GM21390 (cell line): ENCODE measurements at regions not wholly inside any gene's neighbourhood (a gene's known extent, or its start where the extent isn't known, plus 50 kb on each side); places are given as distances from the start of the nearest gene placed in this dataset.
"Not testable (repeated sequence)": the region's sequence is repeated elsewhere in the genome, so short reads cannot be mapped to it uniquely, and the experiment has no call there.

Source experiments
- ATAC-seq: cut with Tn5 transposase; IDR thresholded peaks from one replicate; pipeline ENCODE4 v1.9.1; 2021; ENCODE audit not compliant: unreplicated experiment

GRCh38 chr4:124946696-124947095 lies 234.2 kb upstream of the ANKRD50 start:
- no peak for ATAC-seq

- ATAC-seq: peak; percentile 55
These were observed 232.9 kb upstream of the ANKRD50 start for GRCh38 chr4:124945422-124945821.

GRCh38 chr4:124943938-124944337 lies 231.4 kb upstream of the ANKRD50 start:
- ATAC-seq: no peak

GRCh38 chr4:124943145-124943889 lies 230.8 kb upstream of the ANKRD50 start:
- ATAC-seq: no peak

DNA sequence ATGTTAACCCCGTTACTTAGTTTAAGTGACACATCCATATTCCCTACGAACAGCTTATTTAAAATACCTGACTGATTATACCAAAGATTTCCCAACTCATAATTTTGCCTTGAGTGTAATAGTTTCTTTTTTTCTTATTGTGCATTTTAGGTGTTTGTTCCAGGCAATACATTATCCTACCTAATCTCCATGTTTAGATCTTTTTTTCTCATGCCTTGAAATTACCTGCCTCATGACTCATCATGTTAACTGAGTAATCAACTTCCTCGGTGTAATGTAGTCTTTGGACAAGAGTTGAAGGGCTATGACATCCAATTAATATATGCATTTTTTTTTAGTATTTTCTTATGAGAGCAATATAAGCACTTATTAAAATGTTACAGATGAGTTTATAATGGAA lies 228.7 kb upstream of the ANKRD50 start:
- no peak for ATAC-seq

DNA sequence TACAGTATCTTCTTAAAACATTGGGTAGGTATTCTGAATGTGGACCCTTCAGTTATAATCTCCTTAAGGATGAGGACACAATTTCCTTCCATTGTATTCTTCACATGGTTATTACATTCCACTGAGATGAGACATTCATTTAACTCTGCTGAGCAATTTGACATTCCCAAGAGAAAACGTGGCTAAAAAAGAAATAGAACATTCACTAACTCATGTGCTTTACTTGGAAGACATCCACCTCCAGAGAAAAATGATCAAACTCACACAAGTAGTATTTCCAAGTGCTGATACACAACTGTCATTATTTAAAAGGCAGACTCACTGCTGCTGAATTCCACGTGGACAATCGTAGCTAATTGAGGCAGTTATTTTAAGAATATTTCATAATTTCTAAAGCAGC lies 227.9 kb upstream of the ANKRD50 start:
- ATAC-seq: no peak

GRCh38 chr4:124939908-124940307 lies 227.4 kb upstream of the ANKRD50 start:
- no peak for ATAC-seq

- ATAC-seq: no peak
These were observed 226.3 kb upstream of the ANKRD50 start for GRCh38 chr4:124938836-124939235.

DNA sequence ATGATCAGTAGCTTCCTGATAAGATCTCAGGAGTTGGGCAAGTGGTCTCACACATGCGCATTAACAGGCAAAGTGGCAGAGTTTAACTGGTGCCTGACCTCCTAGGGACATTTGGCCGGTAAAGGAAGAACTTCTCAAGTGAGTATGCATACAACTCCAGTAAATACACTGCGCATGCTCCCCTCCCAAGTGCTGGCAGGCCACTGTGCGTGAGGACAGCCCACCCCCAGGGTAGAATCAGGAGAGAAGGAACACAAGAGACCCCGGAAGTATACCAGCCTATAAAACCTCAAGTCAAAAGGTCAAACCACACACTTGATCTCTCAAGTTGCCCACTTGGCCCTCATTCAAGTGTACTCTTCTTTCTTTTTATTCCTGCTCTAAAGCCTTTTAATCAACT lies 225.5 kb upstream of the ANKRD50 start:
- ATAC-seq: no peak

DNA sequence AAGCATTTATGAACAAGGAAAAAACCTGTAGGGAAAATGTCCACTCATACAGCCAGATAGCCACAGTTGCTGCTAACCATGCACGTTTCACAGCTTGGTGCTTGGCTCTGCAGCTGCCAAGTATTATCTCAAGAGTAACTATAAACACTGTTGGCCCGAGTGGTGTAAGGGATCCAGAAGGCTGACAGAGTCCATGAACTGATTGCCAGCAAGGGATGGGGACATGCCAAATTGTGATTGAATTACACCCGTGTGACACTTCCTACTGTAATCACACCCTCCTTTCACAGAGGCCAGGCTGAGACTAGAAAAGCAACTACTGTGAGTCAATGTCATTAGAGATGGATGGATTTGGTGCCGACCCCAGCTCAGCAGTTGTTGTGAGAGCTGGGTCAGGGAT lies 223.9 kb upstream of the ANKRD50 start:
- no peak for ATAC-seq

- ATAC-seq: no peak
These were observed 222.4 kb upstream of the ANKRD50 start for GRCh38 chr4:124934916-124935315.

DNA sequence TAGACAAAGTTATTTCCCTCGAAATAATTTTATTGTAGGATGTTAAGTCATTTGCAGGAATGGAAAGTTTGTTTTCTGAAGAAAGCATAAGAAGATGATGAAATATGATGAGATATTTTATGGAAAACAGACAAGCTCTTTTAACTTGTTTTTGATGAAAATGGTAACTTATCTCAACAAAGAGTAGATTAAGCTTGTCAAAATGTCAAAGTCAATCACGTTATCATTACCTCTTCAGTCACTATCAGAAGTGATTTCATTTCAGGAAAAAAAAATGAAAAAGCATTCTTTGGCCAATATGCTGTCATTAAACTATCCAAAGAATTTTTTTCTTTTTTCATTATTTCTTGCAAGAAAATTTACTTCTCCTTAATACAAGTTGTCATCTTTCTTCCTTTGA lies 221.0 kb upstream of the ANKRD50 start:
- no peak for ATAC-seq

DNA sequence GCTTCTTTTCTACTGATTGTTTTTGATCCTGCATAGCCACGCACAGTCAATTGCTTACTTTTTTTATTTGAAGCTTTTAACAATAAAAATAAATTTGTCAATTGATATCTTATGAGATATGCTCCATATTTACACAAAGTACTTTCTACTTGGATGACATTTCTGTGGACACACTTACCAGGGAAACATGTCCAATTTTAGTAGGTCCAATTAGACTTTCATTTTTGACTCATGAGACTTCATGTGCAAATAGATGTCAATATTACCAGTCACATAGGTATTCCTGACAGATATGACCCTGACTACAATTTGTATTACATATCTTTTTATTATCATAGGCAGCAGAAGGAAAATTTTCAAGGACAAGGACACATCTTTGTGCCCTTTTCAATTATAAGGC lies 219.9 kb upstream of the ANKRD50 start:
- no peak for ATAC-seq

GRCh38 chr4:124931050-124931449 lies 218.5 kb upstream of the ANKRD50 start:
- no peak for ATAC-seq

GRCh38 chr4:124922748-124923147 lies 210.2 kb upstream of the ANKRD50 start:
- not testable (repeated sequence) for ATAC-seq

GRCh38 chr4:124918559-124919122 lies 206.1 kb upstream of the ANKRD50 start:
- ATAC-seq: no peak

- ATAC-seq: no peak
These were observed 202.5 kb upstream of the ANKRD50 start for GRCh38 chr4:124915073-124915472.

DNA sequence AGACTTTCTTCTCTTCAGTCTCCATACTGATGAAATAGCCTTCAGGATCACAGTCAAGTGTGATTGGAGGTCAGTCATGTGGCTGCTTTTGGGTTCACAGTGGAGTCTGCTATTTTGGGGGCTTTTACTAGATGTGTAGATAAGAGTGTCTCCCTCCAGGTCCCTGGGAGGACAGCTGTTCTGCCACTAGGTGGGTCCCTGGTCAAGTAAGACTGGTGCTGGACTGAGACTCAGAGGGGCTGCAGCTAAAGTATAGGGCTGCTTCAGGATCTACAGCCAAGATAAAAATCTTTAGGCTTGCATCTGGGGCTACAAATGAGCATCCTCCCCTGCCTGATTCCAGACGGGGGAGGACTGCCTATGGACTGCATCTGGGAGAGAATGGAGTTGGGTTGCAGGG lies 200.7 kb upstream of the ANKRD50 start:
- no peak for ATAC-seq

DNA sequence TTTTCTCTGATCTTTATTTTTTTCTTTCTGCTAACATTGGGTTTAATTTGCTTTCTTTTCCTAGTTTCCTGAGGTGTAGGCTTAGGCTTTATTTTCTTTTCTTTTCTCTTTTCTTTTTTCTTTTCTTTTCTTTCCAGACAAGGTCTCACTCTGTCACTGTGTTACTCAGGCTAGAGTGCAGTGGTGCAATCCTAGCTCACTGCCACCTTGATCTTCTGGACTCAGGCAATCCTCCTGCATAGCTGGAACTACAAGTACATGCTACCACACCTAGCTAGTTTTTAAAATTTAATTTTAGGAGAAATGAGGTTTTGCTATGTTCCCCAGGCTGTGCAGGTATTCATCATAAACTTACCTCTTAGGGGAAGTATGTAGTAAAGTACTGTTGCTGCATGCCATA lies 197.8 kb upstream of the ANKRD50 start:
- no peak for ATAC-seq

GRCh38 chr4:124907881-124908280 lies 195.3 kb upstream of the ANKRD50 start:
- ATAC-seq: no peak

DNA sequence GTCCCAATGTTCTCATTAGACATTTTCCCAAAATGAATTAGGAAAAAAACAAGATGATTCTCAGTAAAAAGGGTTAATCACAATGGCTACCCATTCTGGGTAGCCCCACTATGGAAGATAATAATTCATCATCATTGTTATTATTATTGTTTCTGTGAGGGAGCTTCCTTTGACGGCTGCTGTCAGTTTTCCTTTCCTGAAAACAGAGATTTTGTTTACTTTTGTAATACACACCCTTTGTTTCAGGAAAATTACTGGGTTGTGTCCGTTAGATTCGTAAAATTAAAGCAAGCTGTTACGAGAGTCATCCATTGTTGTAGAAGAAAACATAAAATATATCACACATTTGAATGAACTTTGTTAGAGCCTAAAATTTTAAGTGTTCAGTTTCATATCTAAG lies 192.9 kb upstream of the ANKRD50 start:
- ATAC-seq: no peak

DNA sequence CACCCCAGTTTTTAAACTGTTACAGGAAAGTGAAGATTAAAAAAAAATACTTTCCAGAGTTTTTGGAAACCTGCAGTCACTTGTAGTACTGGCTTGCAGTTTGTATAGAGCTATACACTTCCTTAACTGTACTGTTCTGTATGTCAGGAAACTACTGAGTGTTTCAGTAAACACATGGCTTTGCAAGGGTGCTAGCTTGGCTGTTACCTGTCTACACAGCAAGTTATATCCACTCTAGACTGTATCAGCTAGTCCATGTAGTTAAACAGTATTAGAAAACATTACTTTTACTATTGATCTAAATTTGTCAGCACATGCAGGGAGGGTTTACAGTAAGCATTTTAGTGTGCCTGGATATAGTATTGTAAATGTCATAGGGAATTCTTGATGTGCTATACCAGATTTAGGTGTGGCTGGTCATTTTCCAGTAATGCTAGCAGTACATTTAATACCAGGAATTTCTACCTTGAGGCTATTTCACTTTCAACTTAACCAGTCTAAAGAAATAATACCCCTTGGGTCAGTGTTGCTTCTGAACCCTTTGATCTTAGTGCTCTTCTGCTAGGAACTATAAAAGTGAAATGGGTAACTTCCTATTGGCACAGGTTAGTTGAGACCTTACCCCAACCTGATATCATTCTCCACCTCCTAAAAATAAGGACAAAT lies 192.3 kb upstream of the ANKRD50 start:
- ATAC-seq: no peak
